Mesendoderm (in vitro differentiated cells): ENCODE measurements at regions not wholly inside any gene's neighbourhood (a gene's known extent, or its start where the extent isn't known, plus 50 kb on each side); places are given as distances from the start of the nearest gene placed in this dataset.

Experiments
- DNase-seq: peaks from one replicate; pipeline ENCODE4 v3.0.0; 2013
- H2AK5ac ChIP-seq: 2 replicates; pipeline ENCODE4 v1.6.1; 2013; ENCODE audit warnings: low read length, inconsistent platforms
- H2BK120ac ChIP-seq: 2 replicates; pipeline ENCODE4 v1.6.1; 2013; ENCODE audit warnings: low read depth, mild to moderate bottlenecking, low read length, moderate library complexity, mixed read lengths
- H2BK15ac ChIP-seq: replicated peaks from 2 replicates; pipeline ENCODE4 v1.6.1; 2013; ENCODE audit warnings: low read depth, mild to moderate bottlenecking, moderate library complexity
- H2BK5ac ChIP-seq: 2 replicates; pipeline ENCODE4 v1.6.1; 2013; ENCODE audit warnings: low read length, inconsistent platforms
- H3K18ac ChIP-seq: 2 replicates; pipeline ENCODE4 v1.6.1; 2013; ENCODE audit warnings: mild to moderate bottlenecking, low read length, mixed read lengths
- H3K23ac ChIP-seq: one replicate; pipeline ENCODE4 v1.6.1; 2013; ENCODE audit warnings: low read length
- H3K27ac ChIP-seq: 2 replicates; pipeline ENCODE4 v1.5.1; 2013; ENCODE audit warnings: low read depth, mild to moderate bottlenecking, inconsistent platforms, low read length, moderate library complexity
- H3K27me3 ChIP-seq: 2 replicates; pipeline ENCODE4 v1.6.1; 2013; ENCODE audit warnings: low read length, control low read depth, mild to moderate bottlenecking, inconsistent platforms; ENCODE audit not compliant: insufficient read depth, poor library complexity
- H3K36me3 ChIP-seq: 2 replicates; pipeline ENCODE4 v1.6.1; 2013; ENCODE audit warnings: low read length, inconsistent platforms; ENCODE audit not compliant: control insufficient read depth, insufficient read depth
- H3K4ac ChIP-seq: one replicate; pipeline ENCODE4 v1.6.1; 2013; ENCODE audit warnings: low read depth, mild to moderate bottlenecking, low read length, moderate library complexity
- H3K4me1 ChIP-seq: 2 replicates; pipeline ENCODE4 v1.6.1; 2013; ENCODE audit warnings: low read depth, low read length, inconsistent platforms; ENCODE audit not compliant: control insufficient read depth
- H3K4me2 ChIP-seq: 2 replicates; pipeline ENCODE4 v1.6.1; 2013; ENCODE audit warnings: low read length
- H3K4me3 ChIP-seq: 2 replicates; pipeline ENCODE4 v1.5.1; 2013; ENCODE audit warnings: mild to moderate bottlenecking, low read length
- H3K56ac ChIP-seq: one replicate; pipeline ENCODE4 v1.6.1; 2013; ENCODE audit warnings: low read length
- H3K79me1 ChIP-seq: 2 replicates; pipeline ENCODE4 v1.6.1; 2013; ENCODE audit warnings: low read length, inconsistent platforms
- H3K79me2 ChIP-seq: 2 replicates; pipeline ENCODE4 v1.6.1; 2013; ENCODE audit warnings: mild to moderate bottlenecking, low read length; ENCODE audit not compliant: control insufficient read depth, insufficient read depth
- H3K9ac ChIP-seq: 2 replicates; pipeline ENCODE4 v1.6.1; 2013; ENCODE audit warnings: low read length, inconsistent platforms
- H4K5ac ChIP-seq: one replicate; pipeline ENCODE4 v1.6.1; 2013; ENCODE audit warnings: low read length
- H4K8ac ChIP-seq: one replicate; pipeline ENCODE4 v1.6.1; 2013; ENCODE audit warnings: low read depth, mild to moderate bottlenecking, control low read depth, low read length, moderate library complexity
- WGBS: extraction: QIAGEN DNeasy Blood & Tissue Kit; methylation state at CpG from one replicate; pipeline ENCODE4 v1.1.7; 2013; ENCODE audit warnings: low lambda C conversion rate, missing lambda C conversion rate; ENCODE audit not compliant: insufficient coverage; ENCODE audit errors: extremely low coverage; 5-methylcytosine and 5-hydroxymethylcytosine counted together

DNA sequence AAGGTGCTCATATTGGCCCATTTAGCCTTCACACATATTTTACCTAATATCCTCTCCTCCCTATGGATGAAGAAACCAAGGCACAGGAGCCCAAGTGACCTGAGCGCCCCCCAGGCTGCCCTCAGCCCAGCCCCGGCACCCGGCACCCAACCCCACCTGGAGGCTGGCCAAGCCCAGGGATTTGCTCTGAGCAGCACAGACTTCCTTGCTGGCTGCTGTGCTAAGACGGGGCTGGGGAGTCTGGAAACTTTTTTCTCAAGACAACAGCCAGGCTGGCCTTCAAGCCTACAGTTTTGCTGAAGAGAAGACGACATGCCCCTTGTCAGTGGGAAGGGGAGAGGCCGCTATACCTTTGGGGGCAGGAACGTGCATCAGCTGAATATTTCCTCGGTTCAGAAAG, 52.7 kb upstream of the LAMA1 start:
- Histone ChIP-seq H3K79me2 (no peaks in the 10 kb centered on the region), H3K23ac (no peak overlapping the region)

DNA sequence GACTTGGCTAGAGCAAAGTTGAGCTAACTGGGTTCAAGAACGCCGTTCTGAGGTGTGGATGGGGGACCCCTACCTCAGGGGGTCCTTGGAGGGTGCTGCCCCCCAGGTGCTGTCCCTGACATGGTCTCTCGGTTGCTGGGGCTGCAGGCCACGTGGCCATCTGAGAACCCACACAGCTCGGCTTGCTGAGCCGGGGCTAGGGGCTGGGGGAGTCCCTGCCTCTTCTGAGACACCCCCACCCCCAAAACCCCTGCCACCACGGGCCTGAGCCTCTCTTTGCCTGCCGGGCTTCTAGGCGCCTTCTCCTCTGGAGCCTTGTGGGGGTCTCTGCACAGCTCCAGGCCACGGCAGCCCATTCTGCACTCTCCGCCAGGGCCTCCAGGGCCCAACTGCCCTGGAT, 52.0 kb upstream of the LAMA1 start:
- no peak overlapping the region for H3K9ac ChIP-seq
- H3K4ac ChIP-seq = no peak overlapping the region
- H3K56ac ChIP-seq = no peak overlapping the region
- no peaks in the 10 kb centered on the region for H3K79me1 ChIP-seq
- no peak overlapping the region for H3K23ac ChIP-seq
- no peaks in the 10 kb centered on the region for H3K27me3 ChIP-seq
- no peak overlapping the region for H4K5ac ChIP-seq
- H3K4me3 ChIP-seq = no peak overlapping the region
- no peak overlapping the region for H2AK5ac ChIP-seq
- no peak overlapping the region for H3K18ac ChIP-seq
- peaks cover 9% of the 10 kb centered on the region for H3K4me1 ChIP-seq
- H3K79me2 ChIP-seq = no peaks in the 10 kb centered on the region
- H3K27ac ChIP-seq = no peak overlapping the region
- WGBS = no CpG with 5 or more reads among the region's 11 CpGs
- no peaks in the 10 kb centered on the region for H3K36me3 ChIP-seq
- no peak overlapping the region for H3K4me2 ChIP-seq
- no peak for DNase-seq
- H2BK15ac ChIP-seq = no peak overlapping the region
- no peak overlapping the region for H2BK120ac ChIP-seq
- H2BK5ac ChIP-seq = no peak overlapping the region
- H4K8ac ChIP-seq = no peak overlapping the region

More for the DNA sequence above, 52.7 kb upstream of the LAMA1 start:
- Histone ChIP-seq H2AK5ac (no peak overlapping the region), H2BK120ac (no peak overlapping the region), H2BK5ac (no peak overlapping the region), H3K4me3 (no peak overlapping the region), H3K27ac (no peak overlapping the region), H2BK15ac (no peak overlapping the region), H3K27me3 (no peaks in the 10 kb centered on the region), H4K5ac (no peak overlapping the region), H3K79me1 (no peaks in the 10 kb centered on the region), H3K56ac (peak overlapping the region; percentile 6), H3K36me3 (no peaks in the 10 kb centered on the region), H4K8ac (no peak overlapping the region), H3K4me1 (peaks cover 9% of the 10 kb centered on the region), H3K4me2 (no peak overlapping the region), H3K4ac (no peak overlapping the region), H3K9ac (no peak overlapping the region), H3K18ac (no peak overlapping the region)
- no CpG with 5 or more reads among the region's 8 CpGs for WGBS
- no peak for DNase-seq

DNA sequence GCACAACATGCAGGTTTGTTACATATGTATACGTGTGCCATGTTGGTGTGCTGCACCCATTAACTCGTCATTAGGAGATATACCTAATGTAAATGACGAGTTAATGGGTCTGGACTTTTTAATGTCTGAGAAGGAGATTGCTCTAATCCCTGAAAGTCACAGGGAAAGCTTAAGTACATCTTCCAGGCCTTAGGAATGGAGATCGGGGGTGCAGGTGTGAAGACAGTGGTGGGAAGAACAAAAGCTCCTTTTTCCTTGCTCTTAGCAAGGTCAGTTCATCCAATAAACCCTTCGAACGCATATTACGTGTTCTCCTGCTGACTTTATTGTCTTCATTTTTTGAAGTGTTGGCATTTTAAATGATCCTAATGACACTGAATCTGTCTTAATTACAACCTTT, 50.8 kb upstream of the LAMA1 start:
- no peak overlapping the region for H4K5ac ChIP-seq
- no peak overlapping the region for H3K4me3 ChIP-seq
- no peak overlapping the region for H4K8ac ChIP-seq
- H3K56ac ChIP-seq = no peak overlapping the region
- no peak overlapping the region for H3K9ac ChIP-seq
- no peaks in the 10 kb centered on the region for H3K79me1 ChIP-seq
- H3K27ac ChIP-seq = no peak overlapping the region
- no peak overlapping the region for H3K18ac ChIP-seq
- no peak overlapping the region for H2BK15ac ChIP-seq
- peak; percentile 68 for DNase-seq
- peaks cover 3% of the 10 kb centered on the region for H3K4me1 ChIP-seq
- H3K4ac ChIP-seq = no peak overlapping the region
- H2AK5ac ChIP-seq = no peak overlapping the region
- WGBS = no CpG with 5 or more reads among the region's 7 CpGs
- H3K27me3 ChIP-seq = no peaks in the 10 kb centered on the region
- H3K36me3 ChIP-seq = no peaks in the 10 kb centered on the region
- no peak overlapping the region for H2BK5ac ChIP-seq
- no peak overlapping the region for H3K4me2 ChIP-seq
- H3K79me2 ChIP-seq = no peaks in the 10 kb centered on the region
- H2BK120ac ChIP-seq = no peak overlapping the region
- no peak overlapping the region for H3K23ac ChIP-seq
